Neural progenitor cell (in vitro differentiated cells): ENCODE measurements at regions not wholly inside any gene's neighbourhood (a gene's known extent, or its start where the extent isn't known, plus 50 kb on each side); places are given as distances from the start of the nearest gene placed in this dataset.

Experiments used
- CTCF ChIP-seq: fragments of 200-600 bp; sonication (generic); IDR thresholded peaks from 2 replicates; pipeline ENCODE4 v1.5.1; 2017; ENCODE audit warnings: antibody characterized with exemption, mild to moderate bottlenecking
- EZH2 ChIP-seq: fragments of 200-600 bp; sonication (generic); IDR thresholded peaks from 2 replicates; pipeline ENCODE4 v1.6.1; 2017; ENCODE audit warnings: antibody characterized with exemption, mild to moderate bottlenecking, moderate library complexity
- EZH2phosphoT487 ChIP-seq: fragments of 200-600 bp; sonication (generic); IDR thresholded peaks from 2 replicates; pipeline ENCODE4 v1.6.1; 2017; ENCODE audit warnings: antibody characterized with exemption

DNA sequence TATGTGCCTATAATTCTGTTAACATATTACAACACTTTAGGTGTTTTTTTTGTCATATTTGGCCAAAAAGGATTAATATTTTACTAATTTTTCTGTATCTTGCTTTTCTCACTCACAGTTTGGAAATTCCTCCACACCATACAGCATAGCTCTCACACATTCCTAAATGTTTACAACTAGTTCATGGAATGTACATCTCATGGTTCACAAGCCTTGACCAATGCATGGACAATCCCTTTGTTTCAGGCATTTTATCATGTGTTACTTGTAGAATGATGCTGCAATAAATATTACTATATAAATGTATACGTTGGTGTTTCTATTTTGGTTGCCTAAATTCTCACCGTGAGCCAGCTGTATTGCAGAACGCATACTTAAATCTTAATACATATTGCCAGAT, 80.5 kb upstream of the SPATA31C2 start:
- no peak for TF ChIP-seq CTCF
- TF ChIP-seq EZH2 = no peak
- no peak for TF ChIP-seq EZH2phosphoT487
